ENCODE measurements at regions not wholly inside any gene's neighbourhood (a gene's known extent, or its start where the extent isn't known, plus 50 kb on each side); places are given as distances from the start of the nearest gene placed in this dataset.
A peak's percentile ranks its signal among the peaks of the same experiment; 100 is the strongest.

DNA sequence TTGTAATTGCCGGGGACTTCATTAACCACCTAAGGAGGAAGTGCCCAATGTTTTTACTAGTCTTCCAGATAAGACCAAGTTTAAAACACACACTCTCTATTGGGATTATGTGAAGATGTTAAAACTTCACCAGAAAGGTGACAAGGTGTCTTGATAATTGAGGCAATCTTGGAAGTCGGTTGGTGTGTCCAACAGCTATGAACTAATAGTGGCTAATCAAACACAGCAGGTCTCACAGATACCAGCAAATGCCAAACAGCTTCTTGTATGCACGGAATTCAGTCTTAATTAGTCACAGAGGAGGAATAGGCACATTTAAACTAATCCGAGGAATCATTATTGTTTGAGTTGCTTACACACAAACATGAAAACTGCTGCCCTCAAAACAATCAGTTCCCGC is 214.5 kb downstream of the SEC61B start:
- Histone ChIP-seq H3K4me1 (ENCODE audit: control insufficient read depth in 5 of 5, insufficient read depth in 5 of 5, low read length in 5 of 5) (no peaks in the 10 kb centered on the region), H3K27ac (ENCODE audit: low read depth, low read length) (no peak overlapping the region), H3K9me3 (ENCODE audit: control insufficient read depth in 5 of 5, low read length in 5 of 5) (no peaks in the 10 kb centered on the region), H3K4me3 (ENCODE audit: low read depth in 1 of 5, low read length in 5 of 5) (no peak overlapping the region), H3K27me3 (ENCODE audit: control insufficient read depth in 5 of 5, insufficient read depth in 4 of 5, low read length in 5 of 5) (no peaks in the 10 kb centered on the region), H3K9ac (ENCODE audit: low read length in 5 of 5) (no peak overlapping the region), H3K36me3 (ENCODE audit: control insufficient read depth in 5 of 5, insufficient read depth in 5 of 5, low read length in 5 of 5) (no peaks in the 10 kb centered on the region)

DNA sequence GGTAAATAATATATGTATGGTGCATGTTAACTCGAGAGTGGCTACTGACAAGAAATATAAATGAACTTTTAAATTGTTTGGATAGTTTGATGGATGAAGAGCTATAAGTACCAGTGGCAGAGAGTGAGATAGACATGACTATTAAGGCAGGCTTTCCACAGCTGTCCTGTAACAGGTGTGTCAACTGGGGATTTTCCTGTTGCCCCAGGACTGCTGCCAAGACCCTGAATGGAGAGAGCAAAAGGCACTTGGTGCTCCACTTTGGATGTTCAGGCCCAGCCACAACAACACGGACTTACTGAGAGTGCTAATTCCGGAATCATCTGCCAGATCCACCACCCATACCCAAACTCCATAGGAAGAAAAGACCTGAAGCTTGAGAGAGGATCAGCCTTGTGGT is 215.1 kb downstream of the SEC61B start:
- Histone ChIP-seq H3K4me3 (ENCODE audit: low read depth in 1 of 5, low read length in 5 of 5) (no peak overlapping the region), H3K36me3 (ENCODE audit: control insufficient read depth in 5 of 5, insufficient read depth in 5 of 5, low read length in 5 of 5) (no peaks in the 10 kb centered on the region), H3K27ac (ENCODE audit: low read depth, low read length) (no peak overlapping the region), H3K4me1 (ENCODE audit: control insufficient read depth in 5 of 5, insufficient read depth in 5 of 5, low read length in 5 of 5) (no peaks in the 10 kb centered on the region), H3K27me3 (ENCODE audit: control insufficient read depth in 5 of 5, insufficient read depth in 4 of 5, low read length in 5 of 5) (no peaks in the 10 kb centered on the region), H3K9me3 (ENCODE audit: control insufficient read depth in 5 of 5, low read length in 5 of 5) (no peaks in the 10 kb centered on the region), H3K9ac (ENCODE audit: low read length in 5 of 5) (no peak overlapping the region)

DNA sequence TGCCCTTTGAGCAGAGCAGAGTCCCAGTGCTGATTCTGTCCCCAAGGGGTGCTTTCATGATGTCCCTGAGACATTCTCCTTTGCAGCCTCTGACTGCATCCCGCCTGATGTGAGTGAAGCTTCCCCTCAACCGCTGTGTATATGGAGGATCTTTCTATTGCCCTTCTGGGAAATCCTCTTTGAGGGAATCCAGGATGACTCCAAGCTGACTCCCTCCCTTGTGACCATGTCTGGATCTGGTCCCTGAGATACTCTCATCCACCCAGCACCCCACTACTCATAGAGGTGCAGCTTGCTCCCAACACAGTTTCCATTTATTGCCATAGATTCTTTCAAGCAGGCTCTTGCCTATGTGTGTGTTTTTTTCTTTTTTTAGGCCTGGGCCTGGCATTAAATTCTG is 216.5 kb downstream of the SEC61B start:
- Histone ChIP-seq H3K4me1 (ENCODE audit: control insufficient read depth in 5 of 5, insufficient read depth in 5 of 5, low read length in 5 of 5) (no peaks in the 10 kb centered on the region), H3K4me3 (ENCODE audit: low read depth in 1 of 5, low read length in 5 of 5) (no peak overlapping the region), H3K36me3 (ENCODE audit: control insufficient read depth in 5 of 5, insufficient read depth in 5 of 5, low read length in 5 of 5) (no peaks in the 10 kb centered on the region), H3K27me3 (ENCODE audit: control insufficient read depth in 5 of 5, insufficient read depth in 4 of 5, low read length in 5 of 5) (no peaks in the 10 kb centered on the region), H3K9ac (ENCODE audit: low read length in 5 of 5) (no peak overlapping the region), H3K9me3 (ENCODE audit: control insufficient read depth in 5 of 5, low read length in 5 of 5) (no peaks in the 10 kb centered on the region), H3K27ac (ENCODE audit: low read depth, low read length) (no peak overlapping the region)

DNA sequence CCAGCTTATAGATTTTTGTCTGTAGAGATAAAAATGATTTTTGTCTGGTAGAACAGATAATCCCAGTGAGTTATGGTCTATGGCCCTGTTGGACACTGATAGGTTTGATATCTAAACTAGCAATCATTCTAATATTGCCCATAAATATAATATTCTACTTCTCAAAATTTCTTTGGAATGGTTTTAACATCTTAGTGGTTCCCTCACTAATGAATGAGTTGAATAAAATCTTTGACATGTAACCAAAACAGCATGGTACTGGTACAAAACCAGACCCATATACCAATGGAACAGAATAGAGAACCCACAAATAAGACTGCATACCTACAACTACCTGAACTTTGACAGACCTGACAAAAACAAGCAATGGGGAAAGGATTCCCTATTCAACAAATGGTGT is 219.7 kb downstream of the SEC61B start:
- Histone ChIP-seq H3K4me3 (ENCODE audit: low read depth in 1 of 5, low read length in 5 of 5) (no peak overlapping the region), H3K27ac (ENCODE audit: low read depth, low read length) (no peak overlapping the region), H3K9me3 (ENCODE audit: control insufficient read depth in 5 of 5, low read length in 5 of 5) (no peaks in the 10 kb centered on the region), H3K9ac (ENCODE audit: low read length in 5 of 5) (no peak overlapping the region), H3K4me1 (ENCODE audit: control insufficient read depth in 5 of 5, insufficient read depth in 5 of 5, low read length in 5 of 5) (peaks cover 3 to 9% (median 6%) of the 10 kb centered on the region in 5 donors), H3K36me3 (ENCODE audit: control insufficient read depth in 5 of 5, insufficient read depth in 5 of 5, low read length in 5 of 5) (no peaks in the 10 kb centered on the region), H3K27me3 (ENCODE audit: control insufficient read depth in 5 of 5, insufficient read depth in 4 of 5, low read length in 5 of 5) (no peaks in the 10 kb centered on the region)

DNA sequence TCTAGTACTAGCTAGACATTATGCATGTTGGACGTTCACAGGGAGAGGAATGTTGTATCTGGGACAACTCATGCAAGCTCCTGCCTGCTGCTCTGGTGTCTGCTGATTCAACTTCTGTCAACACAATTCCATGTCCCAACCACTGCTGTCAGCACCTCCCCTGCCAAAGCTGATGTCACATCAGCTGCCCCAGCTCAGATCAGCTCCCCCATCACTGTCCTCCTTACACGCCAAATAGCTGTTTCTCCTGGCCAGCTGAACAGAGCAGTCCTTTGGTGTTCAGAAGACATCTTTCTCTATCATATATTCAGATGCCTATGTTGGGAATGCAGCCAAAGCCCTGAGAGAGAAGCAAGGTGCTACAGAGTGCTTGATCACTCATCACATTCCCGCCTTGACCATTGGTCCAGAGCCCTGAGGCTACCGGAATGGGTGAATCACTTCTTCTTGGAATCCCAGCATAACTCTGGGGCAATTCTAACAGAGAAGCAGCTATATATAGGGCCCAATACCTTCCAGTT is 223.3 kb downstream of the SEC61B start:
- Histone ChIP-seq H3K27ac (ENCODE audit: low read depth, low read length) (no peak overlapping the region), H3K4me3 (ENCODE audit: low read depth in 1 of 5, low read length in 5 of 5) (no peak overlapping the region), H3K27me3 (ENCODE audit: control insufficient read depth in 5 of 5, insufficient read depth in 4 of 5, low read length in 5 of 5) (no peaks in the 10 kb centered on the region)

DNA sequence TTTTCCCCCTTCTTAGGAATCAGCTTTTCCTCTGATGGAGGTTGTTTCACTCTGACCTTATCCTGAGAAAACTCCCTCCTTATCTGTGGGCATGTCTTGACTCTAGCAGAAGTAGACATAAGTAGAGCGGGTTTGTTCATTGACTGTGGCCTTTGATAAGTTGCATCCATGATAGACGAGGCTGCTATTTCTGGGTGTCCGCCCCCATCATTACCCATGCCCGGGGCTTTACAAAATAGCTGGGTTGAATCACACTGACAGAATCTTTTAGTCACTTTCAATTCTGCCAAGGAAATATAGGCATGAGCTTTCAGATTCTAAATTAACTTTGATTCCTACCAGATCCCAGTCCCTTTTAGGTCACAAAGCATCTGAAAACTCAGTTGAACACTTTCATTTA is 223.8 kb downstream of the SEC61B start:
- no peak overlapping the region for H3K27ac ChIP-seq (ENCODE audit: low read depth, low read length)
- peak overlapping the region in 1 of 5 donors; percentile 32 for H3K9ac ChIP-seq (ENCODE audit: low read length in 5 of 5)
- H3K4me3 ChIP-seq (ENCODE audit: low read depth in 1 of 5, low read length in 5 of 5) = no peak overlapping the region

More for the DNA sequence above, 223.3 kb downstream of the SEC61B start:
- H3K9ac ChIP-seq (ENCODE audit: low read length in 5 of 5) = no peak overlapping the region
- H3K9me3 ChIP-seq (ENCODE audit: control insufficient read depth in 5 of 5, low read length in 5 of 5) = no peaks in the 10 kb centered on the region
- H3K4me1 ChIP-seq (ENCODE audit: control insufficient read depth in 5 of 5, insufficient read depth in 5 of 5, low read length in 5 of 5) = peaks cover 3 to 9% (median 6%) of the 10 kb centered on the region in 5 donors
- H3K36me3 ChIP-seq (ENCODE audit: control insufficient read depth in 5 of 5, insufficient read depth in 5 of 5, low read length in 5 of 5) = no peaks in the 10 kb centered on the region

DNA sequence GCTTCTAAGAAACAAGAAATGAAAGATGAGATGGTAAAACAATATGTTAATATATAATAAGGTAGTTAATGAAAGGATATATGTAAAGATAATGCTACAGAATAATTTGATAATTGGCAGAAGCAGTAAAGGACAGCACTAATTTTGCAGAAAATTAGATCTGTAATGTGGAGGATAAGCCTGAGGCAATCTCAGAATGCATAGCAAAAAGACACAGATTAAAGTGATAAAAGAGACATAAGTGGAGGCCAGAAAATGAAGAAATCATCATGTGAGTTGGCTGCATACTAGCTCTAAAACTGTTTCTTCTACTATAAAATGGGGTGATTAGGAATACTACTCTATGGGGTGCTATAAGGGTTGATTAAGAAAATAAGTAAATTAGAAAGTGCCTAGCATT is 225.9 kb downstream of the SEC61B start:
- H3K4me1 ChIP-seq (ENCODE audit: control insufficient read depth in 5 of 5, insufficient read depth in 5 of 5, low read length in 5 of 5) = peaks cover 3 to 15% (median 9%) of the 10 kb centered on the region in 5 donors
- no peak overlapping the region for H3K4me3 ChIP-seq (ENCODE audit: low read depth in 1 of 5, low read length in 5 of 5)
- H3K27ac ChIP-seq (ENCODE audit: low read depth, low read length) = no peak overlapping the region
- H3K27me3 ChIP-seq (ENCODE audit: control insufficient read depth in 5 of 5, insufficient read depth in 4 of 5, low read length in 5 of 5) = no peaks in the 10 kb centered on the region
- no peaks in the 10 kb centered on the region for H3K36me3 ChIP-seq (ENCODE audit: control insufficient read depth in 5 of 5, insufficient read depth in 5 of 5, low read length in 5 of 5)
- no peak overlapping the region for H3K9ac ChIP-seq (ENCODE audit: low read length in 5 of 5)
- H3K9me3 ChIP-seq (ENCODE audit: control insufficient read depth in 5 of 5, low read length in 5 of 5) = no peaks in the 10 kb centered on the region

More for the DNA sequence above, 223.8 kb downstream of the SEC61B start:
- Histone ChIP-seq H3K4me1 (ENCODE audit: control insufficient read depth in 5 of 5, insufficient read depth in 5 of 5, low read length in 5 of 5) (peaks cover 3 to 10% (median 6%) of the 10 kb centered on the region in 5 donors), H3K36me3 (ENCODE audit: control insufficient read depth in 5 of 5, insufficient read depth in 5 of 5, low read length in 5 of 5) (no peaks in the 10 kb centered on the region), H3K9me3 (ENCODE audit: control insufficient read depth in 5 of 5, low read length in 5 of 5) (no peaks in the 10 kb centered on the region), H3K27me3 (ENCODE audit: control insufficient read depth in 5 of 5, insufficient read depth in 4 of 5, low read length in 5 of 5) (no peaks in the 10 kb centered on the region)

DNA sequence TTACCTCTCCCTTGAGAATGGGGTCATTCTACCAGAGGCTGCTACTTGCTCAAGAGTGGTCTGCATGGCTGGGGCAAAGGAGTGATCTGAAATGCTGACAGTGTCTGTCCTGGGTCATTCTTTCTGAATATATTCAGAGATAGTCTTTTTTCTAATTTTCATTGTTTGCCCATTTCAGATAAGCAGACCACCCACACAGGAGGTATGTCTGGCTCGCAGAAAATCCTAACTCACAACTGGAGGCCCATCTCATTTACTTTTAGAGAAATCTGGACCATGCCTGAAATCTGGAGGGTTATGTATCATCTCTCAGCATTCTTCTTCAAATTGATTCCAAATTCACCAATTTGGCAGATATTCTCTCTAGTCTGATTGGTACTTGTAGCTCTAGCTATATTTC is 227.6 kb downstream of the SEC61B start:
- H3K27me3 ChIP-seq (ENCODE audit: control insufficient read depth in 5 of 5, insufficient read depth in 4 of 5, low read length in 5 of 5) = no peaks in the 10 kb centered on the region
- H3K4me3 ChIP-seq (ENCODE audit: low read depth in 1 of 5, low read length in 5 of 5) = no peak overlapping the region
- H3K36me3 ChIP-seq (ENCODE audit: control insufficient read depth in 5 of 5, insufficient read depth in 5 of 5, low read length in 5 of 5) = no peaks in the 10 kb centered on the region
- H3K9me3 ChIP-seq (ENCODE audit: control insufficient read depth in 5 of 5, low read length in 5 of 5) = no peaks in the 10 kb centered on the region
- no peak overlapping the region for H3K27ac ChIP-seq (ENCODE audit: low read depth, low read length)
- peaks cover 3 to 15% (median 9%) of the 10 kb centered on the region in 5 donors for H3K4me1 ChIP-seq (ENCODE audit: control insufficient read depth in 5 of 5, insufficient read depth in 5 of 5, low read length in 5 of 5)
- no peak overlapping the region for H3K9ac ChIP-seq (ENCODE audit: low read length in 5 of 5)

DNA sequence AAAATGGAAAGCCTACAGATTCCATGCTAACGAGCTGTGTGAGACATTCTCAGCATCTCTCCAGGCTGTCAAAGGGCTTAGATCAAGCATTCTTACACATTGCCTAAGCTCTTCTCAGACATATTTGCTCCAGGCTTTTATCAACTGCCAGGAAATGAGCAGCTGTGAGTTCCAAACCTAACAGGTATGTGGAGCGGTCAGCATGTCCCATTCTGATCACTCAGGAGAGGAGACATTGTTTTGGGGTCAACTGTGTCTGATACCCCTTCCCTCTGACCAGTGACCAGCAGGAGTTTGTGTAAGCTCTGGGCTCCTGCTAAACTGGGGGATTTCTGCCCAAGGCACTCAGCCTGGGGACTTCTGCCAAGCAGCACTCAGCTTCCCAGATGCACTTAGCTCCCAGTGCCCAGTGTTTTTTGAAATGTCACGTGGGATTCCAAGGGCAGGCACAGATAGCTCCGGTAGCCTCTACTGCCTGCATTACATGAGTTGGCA is 229.1 kb downstream of the SEC61B start:
- Histone ChIP-seq H3K27ac (ENCODE audit: low read depth, low read length) (no peak overlapping the region), H3K4me1 (ENCODE audit: control insufficient read depth in 5 of 5, insufficient read depth in 5 of 5, low read length in 5 of 5) (peaks cover 0 to 6% (median 5%) of the 10 kb centered on the region in 5 donors), H3K4me3 (ENCODE audit: low read depth in 1 of 5, low read length in 5 of 5) (no peak overlapping the region), H3K36me3 (ENCODE audit: control insufficient read depth in 5 of 5, insufficient read depth in 5 of 5, low read length in 5 of 5) (no peaks in the 10 kb centered on the region), H3K9ac (ENCODE audit: low read length in 5 of 5) (no peak overlapping the region), H3K27me3 (ENCODE audit: control insufficient read depth in 5 of 5, insufficient read depth in 4 of 5, low read length in 5 of 5) (no peaks in the 10 kb centered on the region), H3K9me3 (ENCODE audit: control insufficient read depth in 5 of 5, low read length in 5 of 5) (no peaks in the 10 kb centered on the region)

DNA sequence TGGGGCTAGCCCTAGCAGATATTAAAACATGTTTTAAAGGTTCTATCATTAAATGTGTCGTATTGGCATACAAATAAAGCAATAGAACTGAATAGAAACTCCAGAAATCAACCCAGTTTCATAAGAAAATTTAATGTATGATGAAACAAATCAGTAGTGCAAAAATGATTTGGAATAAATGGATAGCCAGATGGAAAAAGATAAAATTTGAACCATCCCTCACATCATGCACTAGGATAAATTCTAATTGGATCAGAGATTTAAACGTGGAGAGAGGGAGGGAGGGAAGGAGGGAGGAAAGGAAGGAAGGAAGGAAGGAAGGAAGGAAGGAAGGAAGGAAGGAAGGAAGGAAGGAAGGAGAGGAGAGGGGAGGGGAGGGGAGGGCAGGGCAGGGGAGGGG is 235.3 kb downstream of the SEC61B start:
- H3K9me3 ChIP-seq (ENCODE audit: control insufficient read depth in 5 of 5, low read length in 5 of 5) = no peaks in the 10 kb centered on the region
- H3K4me3 ChIP-seq (ENCODE audit: low read depth in 1 of 5, low read length in 5 of 5) = no peak overlapping the region
- H3K36me3 ChIP-seq (ENCODE audit: control insufficient read depth in 5 of 5, insufficient read depth in 5 of 5, low read length in 5 of 5) = no peaks in the 10 kb centered on the region
- H3K27ac ChIP-seq (ENCODE audit: low read depth, low read length) = no peak overlapping the region
- H3K4me1 ChIP-seq (ENCODE audit: control insufficient read depth in 5 of 5, insufficient read depth in 5 of 5, low read length in 5 of 5) = no peaks in the 10 kb centered on the region
- no peak overlapping the region for H3K9ac ChIP-seq (ENCODE audit: low read length in 5 of 5)
- no peaks in the 10 kb centered on the region for H3K27me3 ChIP-seq (ENCODE audit: control insufficient read depth in 5 of 5, insufficient read depth in 4 of 5, low read length in 5 of 5)

All from subcutaneous abdominal adipose tissue (tissue), 5 donors.